K562 (cell line): ENCODE measurements at regions not wholly inside any gene's neighbourhood (a gene's known extent, or its start where the extent isn't known, plus 50 kb on each side); places are given as distances from the start of the nearest gene placed in this dataset.

ENCODE experiments used
- ATAC-seq: fragments of 200-7000 bp; cut with Tn5 transposase; 3 replicates; pipeline ENCODE4 v1.9.1; 2020; ENCODE audit warnings: moderate library complexity
- BruUV-seq: library from RNA; stranded (reverse); fragments of 400-500 nt; replicated peaks from 2 replicates; lab custom pipeline; 2021; lab: Mats Ljungman, UMichigan
- CTCF ChIA-PET: fragments of 300-600 bp; formaldehyde crosslinking; extraction: SDS; loops from one replicate; lab custom pipeline; 2021; ENCODE audit warnings: low intra/inter-chr PET ratio; lab: Yijun Ruan, JAX
- POLR2A ChIA-PET: fragments of 300-600, 350-650 bp; sonication (Branson Sonifier 250); formaldehyde crosslinking; extraction: SDS; loops from one replicate; lab custom pipeline; 2021; ENCODE audit warnings: antibody characterized with exemption, inconsistent platforms; lab: Yijun Ruan, JAX
- DNase-seq, 4 experiments: peaks; one replicate each; pipeline versions ENCODE4 v3.0.0 to v3.0.0-alpha.2; 2011 to 2018; ENCODE audit warnings: low spot score in 3 of 4, mixed read lengths in 3 of 4; ENCODE audit errors: extremely low read depth in 1 of 4
- FAIRE-seq: peaks from 2 replicates; lab custom pipeline; 2011; peaks lifted over from hg19 to GRCh38; lab: Jason Lieb, UNC
- H2AFZ ChIP-seq: 2 replicates; pipeline ENCODE4 v1.6.0; 2011; ENCODE audit warnings: low read depth, low read length, control low read depth, inconsistent platforms
- H3K27ac ChIP-seq: fragments of 200-600 bp; 3 replicates; pipeline ENCODE4 v1.8.0; 2011; ENCODE audit warnings: low read depth, mild to moderate bottlenecking, control low read depth, inconsistent platforms, low read length, moderate library complexity, mixed read lengths; ENCODE audit errors: extremely low read depth
- H3K27me3 ChIP-seq, 2 experiments: fragments of 300-600 bp in 1 of 2; 2 replicates in 1 of 2; 3 replicates in 1 of 2; pipeline versions ENCODE4 v1.6.0 to v1.8.0; 2011; ENCODE audit warnings: inconsistent platforms in 2 of 2, low read length in 2 of 2, mild to moderate bottlenecking in 1 of 2, mixed read lengths in 1 of 2, moderate library complexity in 1 of 2; ENCODE audit not compliant: control insufficient read depth in 2 of 2, insufficient read depth in 2 of 2
- H3K36me3 ChIP-seq: fragments of 300-600 bp; 3 replicates; pipeline ENCODE4 v1.8.0; 2011; ENCODE audit warnings: mild to moderate bottlenecking, low read length, inconsistent platforms; ENCODE audit not compliant: control insufficient read depth, insufficient read depth
- H3K4me1 ChIP-seq, 2 experiments: fragments of 200-600 bp in 1 of 2; replicated peaks in 1 of 2; 2 replicates in 1 of 2; 3 replicates in 1 of 2; pipeline versions ENCODE4 v1.5.1 to v1.8.0; 2011; ENCODE audit warnings: inconsistent platforms in 2 of 2, low read length in 2 of 2, mild to moderate bottlenecking in 1 of 2, mixed read lengths in 1 of 2, moderate library complexity in 1 of 2; ENCODE audit not compliant: control insufficient read depth in 2 of 2, insufficient read depth in 2 of 2
- H3K4me2 ChIP-seq: 2 replicates; pipeline ENCODE4 v1.6.1; 2011; ENCODE audit warnings: low read length, control low read depth, inconsistent platforms, mixed read lengths; ENCODE audit not compliant: insufficient read depth
- H3K4me3 ChIP-seq: fragments of 200-600 bp; sonication (generic), shearing (Covaris generic); 2 replicates; pipeline ENCODE4 v1.5.1; 2016; ENCODE audit warnings: control low read depth, inconsistent platforms
- H3K79me2 ChIP-seq: fragments of 200-600 bp; 3 replicates; pipeline ENCODE4 v1.8.0; 2011; ENCODE audit warnings: low read length, inconsistent platforms; ENCODE audit not compliant: control insufficient read depth, insufficient read depth
- H3K9ac ChIP-seq, 2 experiments: 2 replicates each; pipeline versions ENCODE4 v1.6.0 to v1.6.1; 2011; ENCODE audit warnings: low read depth in 2 of 2, low read length in 2 of 2, control low read depth in 1 of 2, inconsistent platforms in 1 of 2, mild to moderate bottlenecking in 1 of 2, mixed read lengths in 1 of 2; ENCODE audit not compliant: insufficient read depth in 1 of 2
- H3K9me1 ChIP-seq: one replicate; pipeline ENCODE4 v1.6.0; 2011; ENCODE audit warnings: inconsistent platforms, mild to moderate bottlenecking, low read length, moderate library complexity; ENCODE audit not compliant: control insufficient read depth, insufficient read depth
- H3K9me3 ChIP-seq: replicated peaks from 2 replicates; pipeline ENCODE4 v1.5.1; 2011; ENCODE audit warnings: low read depth, low read length, inconsistent platforms; ENCODE audit not compliant: control insufficient read depth, insufficient read depth
- H4K20me1 ChIP-seq: replicated peaks from 2 replicates; pipeline ENCODE4 v1.6.1; 2011; ENCODE audit warnings: low read length, inconsistent platforms, mixed read lengths; ENCODE audit not compliant: control insufficient read depth, insufficient read depth
- BRF1 ChIP-seq: IDR thresholded peaks from 3 replicates; pipeline ENCODE4 v1.6.1; 2011; ENCODE audit warnings: borderline replicate concordance, mild to moderate bottlenecking; ENCODE audit not compliant: insufficient read length; ENCODE audit errors: extremely low read depth
- MYNN ChIP-seq, 2 experiments: sonication (generic); formaldehyde crosslinking in 1 of 2; IDR thresholded peaks; 2 replicates each; pipeline versions ENCODE4 v1.5.0 to v1.6.1; 2016 to 2020; ENCODE audit warnings: antibody characterized with exemption in 1 of 2, missing genetic modification reagents in 1 of 2
- NCOA1 ChIP-seq: fragments of 450-650 bp; IDR thresholded peaks from 2 replicates; pipeline ENCODE4 v1.6.1; 2016; ENCODE audit warnings: low read depth
- NR3C1 ChIP-seq: sonication (generic); formaldehyde crosslinking; IDR thresholded peaks from 2 replicates; pipeline ENCODE4 v1.8.1; 2022; ENCODE audit warnings: missing genetic modification reagents
- REST ChIP-seq, 2 experiments: fragments of 450-650 bp; formaldehyde crosslinking in 1 of 2; IDR thresholded peaks; 2 replicates each; pipeline versions ENCODE4 v1.4.0 to v1.6.1; 2014 to 2020; ENCODE audit warnings: mild to moderate bottlenecking in 2 of 2, borderline replicate concordance in 1 of 2, low read depth in 1 of 2
- SREBF1 ChIP-seq: fragments of 150-350 bp; IDR thresholded peaks from 2 replicates; pipeline ENCODE4 v1.6.1; 2014; ENCODE audit warnings: antibody characterized with exemption, low read depth, low read length, borderline replicate concordance
- WGBS: fragments of 100-300 bp; shearing (Covaris generic); methylation state at CpG from one replicate; pipeline ENCODE4 v1.1.6; 2016; ENCODE audit warnings: low coverage, mixed read lengths; ENCODE audit not compliant: insufficient coverage; ENCODE audit errors: missing lambda C conversion rate; 5-methylcytosine and 5-hydroxymethylcytosine counted together
- in situ Hi-C: fragments of 300-500 bp; cut with MboI; formaldehyde crosslinking; loops from 4 replicates; pipeline ENCODE4 v1.15.0; 2018; ENCODE audit warnings: inconsistent platforms, mixed read lengths
- intact Hi-C: fragments of 100-400 bp; cut with micrococcal nuclease; formaldehyde crosslinking; loops from 2 replicates; pipeline ENCODE4 v1.14.2; 2022

- no peaks in the 10 kb centered on the region for H3K4me1 ChIP-seq
- POLR2A ChIA-PET: no interaction called here
- no peak for TF ChIP-seq SREBF1
- TF ChIP-seq MYNN (IDR thresholded peaks at IDR 0.05): no peak
- no peak for TF ChIP-seq MYNN (CRISPR knock-in tag; IDR thresholded peaks at IDR 0.05)
- no peak for TF ChIP-seq NCOA1
- no peak for TF ChIP-seq REST (IDR thresholded peaks at IDR 0.05; ENCODE audit: borderline replicate concordance)
- TF ChIP-seq REST (CRISPR knock-in tag; IDR thresholded peaks at IDR 0.05; ENCODE audit: low read depth): no peak
- TF ChIP-seq NR3C1 (CRISPR knock-in tag): no peak
- no peak for TF ChIP-seq BRF1
- H3K36me3 ChIP-seq: no peaks in the 10 kb centered on the region
- ATAC-seq (no peak), FAIRE-seq (no peak), DNase-seq (no peak)
- peaks cover 6 to 39% of the 10 kb centered on the region in 2 experiments; a peak in 4 of 5 replicates for H3K27me3 ChIP-seq
- no peaks in the 10 kb centered on the region; the same call in 1 of the 2 replicates for H4K20me1 ChIP-seq
- H3K79me2 ChIP-seq: no peaks in the 10 kb centered on the region
- H3K4me2 ChIP-seq: no peak overlapping the region
- H2AFZ ChIP-seq: no peak overlapping the region
- H3K9me3 ChIP-seq: no peaks in the 10 kb centered on the region
- CTCF ChIA-PET: no interaction called here
- no peak overlapping the region for H3K9ac ChIP-seq
- 0% methylated on average over 6 of the region's 6 CpGs for WGBS
- no TSS peak for BruUV-seq
- no peak overlapping the region for H3K4me3 ChIP-seq
- H3K27ac ChIP-seq: no peak overlapping the region
- in situ Hi-C loops: no loop called here
- H3K9me1 ChIP-seq: no peaks in the 10 kb centered on the region
- intact Hi-C loops: no loop called here
These were observed 103.9 kb upstream of the SMIM23 start for GRCh38 chr5:171681677-171682076.
